ENCODE measurements at regions not wholly inside any gene's neighbourhood (a gene's known extent, or its start where the extent isn't known, plus 50 kb on each side); places are given as distances from the start of the nearest gene placed in this dataset.

DNA sequence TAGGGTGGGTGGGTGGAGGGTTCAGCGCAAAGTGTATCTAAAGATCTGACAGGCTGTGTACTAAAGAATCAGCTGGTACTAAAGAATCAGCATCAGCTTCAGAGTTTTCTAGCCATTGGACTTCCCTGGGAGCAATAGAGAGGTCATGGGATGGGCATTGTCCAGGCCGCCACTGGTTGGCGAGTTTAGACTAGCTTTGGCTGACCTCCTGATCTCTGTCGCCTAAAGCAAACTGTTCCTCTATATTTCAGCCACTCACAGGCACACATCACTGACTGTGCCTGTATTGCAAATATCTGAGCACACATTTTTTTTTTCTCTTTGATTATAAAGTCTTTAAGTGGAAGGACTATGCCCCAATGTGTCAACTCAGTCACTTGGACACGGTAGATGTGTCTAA is 267.8 kb upstream of the SKOR2 start:
- H3K4me3 Mint-ChIP-seq: no peak overlapping the region
- TF ChIP-seq, protein P1, sequence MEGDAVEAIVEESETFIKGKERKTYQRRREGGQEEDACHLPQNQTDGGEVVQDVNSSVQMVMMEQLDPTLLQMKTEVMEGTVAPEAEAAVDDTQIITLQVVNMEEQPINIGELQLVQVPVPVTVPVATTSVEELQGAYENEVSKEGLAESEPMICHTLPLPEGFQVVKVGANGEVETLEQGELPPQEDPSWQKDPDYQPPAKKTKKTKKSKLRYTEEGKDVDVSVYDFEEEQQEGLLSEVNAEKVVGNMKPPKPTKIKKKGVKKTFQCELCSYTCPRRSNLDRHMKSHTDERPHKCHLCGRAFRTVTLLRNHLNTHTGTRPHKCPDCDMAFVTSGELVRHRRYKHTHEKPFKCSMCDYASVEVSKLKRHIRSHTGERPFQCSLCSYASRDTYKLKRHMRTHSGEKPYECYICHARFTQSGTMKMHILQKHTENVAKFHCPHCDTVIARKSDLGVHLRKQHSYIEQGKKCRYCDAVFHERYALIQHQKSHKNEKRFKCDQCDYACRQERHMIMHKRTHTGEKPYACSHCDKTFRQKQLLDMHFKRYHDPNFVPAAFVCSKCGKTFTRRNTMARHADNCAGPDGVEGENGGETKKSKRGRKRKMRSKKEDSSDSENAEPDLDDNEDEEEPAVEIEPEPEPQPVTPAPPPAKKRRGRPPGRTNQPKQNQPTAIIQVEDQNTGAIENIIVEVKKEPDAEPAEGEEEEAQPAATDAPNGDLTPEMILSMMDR (IDR thresholded peaks at IDR 0.05): no peak
- H3K27ac Mint-ChIP-seq: no peak overlapping the region
- H3K9me3 Mint-ChIP-seq: peaks cover 10% of the 10 kb centered on the region; the same call in 1 of the 2 replicates
- DNase-seq: no peak
- H3K27me3 Mint-ChIP-seq (ENCODE audit: insufficient read depth): peaks cover 1% of the 10 kb centered on the region; the same call in 1 of the 2 replicates
- no peaks in the 10 kb centered on the region for H3K36me3 Mint-ChIP-seq (ENCODE audit: low read depth)
- no peaks in the 10 kb centered on the region for H3K4me1 Mint-ChIP-seq (ENCODE audit: low read depth)

DNA sequence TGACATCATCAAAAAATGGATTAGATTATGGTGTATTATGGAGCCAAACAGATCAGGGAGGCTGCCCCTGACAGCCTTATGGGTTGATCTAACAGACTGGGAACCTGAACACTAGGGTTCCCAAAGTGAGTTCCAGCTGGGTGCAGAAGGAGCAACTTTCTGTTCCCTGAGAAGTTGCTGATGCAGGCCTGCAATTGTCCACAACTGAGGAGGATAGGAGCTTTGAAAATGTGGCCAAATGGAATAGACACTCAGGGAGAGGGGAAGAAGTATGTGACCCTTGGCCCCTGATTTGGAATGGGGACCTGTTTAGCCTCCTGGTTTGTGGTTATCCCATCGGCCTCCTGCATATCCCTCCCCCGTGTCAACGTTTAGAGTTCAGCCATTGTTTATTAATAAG is 262.2 kb upstream of the SKOR2 start:
- no peak overlapping the region for H3K4me3 Mint-ChIP-seq
- H3K4me1 Mint-ChIP-seq (ENCODE audit: low read depth): no peaks in the 10 kb centered on the region
- H3K36me3 Mint-ChIP-seq (ENCODE audit: low read depth): no peaks in the 10 kb centered on the region; the same call in 1 of the 2 replicates
- TF ChIP-seq, protein P1 (IDR thresholded peaks at IDR 0.05): no peak
- no peak overlapping the region for H3K27ac Mint-ChIP-seq
- peaks cover 1% of the 10 kb centered on the region; the same call in 1 of the 2 replicates for H3K27me3 Mint-ChIP-seq (ENCODE audit: insufficient read depth)
- no peak for DNase-seq
- H3K9me3 Mint-ChIP-seq: peaks cover 30% of the 10 kb centered on the region

DNA sequence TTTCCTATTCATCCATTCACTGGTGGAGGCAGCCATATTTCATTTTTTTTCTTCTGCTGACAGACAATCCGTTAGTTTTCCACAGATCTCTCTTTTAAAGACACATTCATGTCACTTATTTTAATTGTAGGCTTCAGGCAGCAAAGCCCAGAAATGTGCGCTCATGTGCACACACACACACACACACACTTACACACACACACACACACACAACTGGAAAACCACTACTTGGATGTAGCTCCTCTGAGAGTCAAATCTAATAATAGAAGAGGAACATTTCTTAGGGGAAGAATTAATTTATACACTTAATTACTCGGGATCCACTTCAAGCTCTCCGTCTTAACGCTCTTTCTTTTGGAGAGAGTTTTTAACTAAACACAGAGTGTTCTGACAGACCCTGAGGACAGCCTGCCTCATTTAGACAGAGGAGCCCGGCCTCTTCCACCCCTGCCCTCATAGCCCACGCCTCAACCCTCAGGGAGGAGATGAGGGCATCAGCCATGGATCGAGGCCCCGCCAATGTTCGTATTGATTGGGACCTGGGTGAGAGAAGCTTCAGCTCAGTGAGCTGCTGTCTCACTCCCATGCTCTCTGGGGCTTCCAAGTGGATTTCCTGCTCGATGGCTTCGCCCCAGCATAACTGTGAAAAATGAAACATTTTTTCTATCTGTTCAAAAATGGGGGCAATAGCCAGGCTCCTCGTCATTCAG is 261.4 kb upstream of the SKOR2 start:
- Mint-ChIP-seq H3K36me3 (ENCODE audit: low read depth) (no peaks in the 10 kb centered on the region; the same call in 1 of the 2 replicates), H3K4me1 (ENCODE audit: low read depth) (no peaks in the 10 kb centered on the region), H3K27ac (no peak overlapping the region), H3K27me3 (ENCODE audit: insufficient read depth) (peaks cover 3% of the 10 kb centered on the region; the same call in 1 of the 2 replicates), H3K4me3 (no peak overlapping the region), H3K9me3 (peaks cover 32% of the 10 kb centered on the region)
- TF ChIP-seq, protein P1 (IDR thresholded peaks at IDR 0.05): no peak
- no peak for DNase-seq

DNA sequence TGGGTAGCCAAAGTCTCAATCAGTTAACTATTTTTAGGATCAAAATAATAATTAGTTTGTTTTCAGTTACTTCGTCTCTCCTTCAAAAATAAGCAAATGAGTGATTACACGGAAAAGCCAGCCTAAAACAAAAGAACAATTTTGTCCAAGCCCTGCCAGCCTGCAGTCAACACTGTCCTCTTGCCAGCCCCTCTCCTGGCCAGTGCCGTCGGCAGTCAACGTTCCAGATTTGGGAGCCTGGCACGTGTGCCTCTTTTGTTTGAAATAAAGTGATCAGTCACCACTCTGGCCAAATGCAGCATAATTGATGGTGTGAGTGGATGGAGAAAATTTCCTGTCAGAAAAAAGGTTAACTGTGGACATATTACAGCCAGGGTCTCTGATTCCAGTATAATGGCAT is 260.6 kb upstream of the SKOR2 start:
- Mint-ChIP-seq H3K9me3 (peaks cover 41% of the 10 kb centered on the region), H3K27me3 (ENCODE audit: insufficient read depth) (peaks cover 3% of the 10 kb centered on the region; the same call in 1 of the 2 replicates), H3K36me3 (ENCODE audit: low read depth) (no peaks in the 10 kb centered on the region; the same call in 1 of the 2 replicates), H3K4me3 (no peak overlapping the region), H3K4me1 (ENCODE audit: low read depth) (no peaks in the 10 kb centered on the region), H3K27ac (no peak overlapping the region)
- TF ChIP-seq, protein P1 (IDR thresholded peaks at IDR 0.05): no peak
- DNase-seq: no peak

DNA sequence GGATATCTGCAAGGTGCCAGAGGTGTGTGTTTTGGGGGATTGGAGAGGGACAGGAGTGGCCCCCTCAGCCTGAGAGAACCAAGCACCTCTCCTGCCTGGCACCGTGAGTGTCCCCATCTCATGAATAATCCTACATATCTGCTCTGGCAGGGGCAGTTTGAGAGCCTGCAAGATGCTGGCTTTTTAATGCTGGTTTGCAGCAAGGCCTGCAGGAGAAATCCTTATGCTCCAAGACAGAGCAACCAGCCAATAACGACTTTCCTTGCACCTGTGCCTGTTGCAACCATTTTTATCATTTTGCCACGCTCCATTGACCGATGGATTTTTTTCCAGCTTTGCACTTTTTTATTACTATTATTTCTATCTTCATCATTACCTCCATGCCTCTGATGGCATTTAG is 259.4 kb upstream of the SKOR2 start:
- no peaks in the 10 kb centered on the region for H3K4me1 Mint-ChIP-seq (ENCODE audit: low read depth)
- TF ChIP-seq, protein P1 (IDR thresholded peaks at IDR 0.05): no peak
- H3K4me3 Mint-ChIP-seq: no peak overlapping the region
- no peaks in the 10 kb centered on the region; the same call in 1 of the 2 replicates for H3K36me3 Mint-ChIP-seq (ENCODE audit: low read depth)
- no peak overlapping the region for H3K27ac Mint-ChIP-seq
- peaks cover 49% of the 10 kb centered on the region for H3K9me3 Mint-ChIP-seq
- H3K27me3 Mint-ChIP-seq (ENCODE audit: insufficient read depth): peaks cover 3% of the 10 kb centered on the region; the same call in 1 of the 2 replicates
- no peak for DNase-seq

All from HFFc6 (cell line).